ENCODE measurements at regions not wholly inside any gene's neighbourhood (a gene's known extent, or its start where the extent isn't known, plus 50 kb on each side); places are given as distances from the start of the nearest gene placed in this dataset.

DNA sequence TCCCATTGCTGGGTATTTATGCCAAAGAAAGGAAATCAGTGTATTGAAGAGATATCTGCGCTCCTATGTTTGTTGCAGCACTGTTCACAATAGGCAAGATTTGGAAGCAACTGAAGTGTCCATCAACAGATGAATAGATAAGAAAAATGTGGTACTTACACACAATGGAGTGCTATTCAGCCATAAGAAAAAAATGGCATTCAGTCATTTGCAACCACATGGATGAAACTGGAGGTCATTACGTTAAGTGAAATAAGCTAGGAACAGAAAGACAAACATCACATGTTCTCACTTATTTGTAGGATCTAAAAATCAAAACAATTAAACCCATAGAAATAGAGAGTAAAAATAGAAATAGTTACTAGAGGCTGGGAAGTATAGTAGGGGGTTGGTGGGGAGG lies 1133.1 kb upstream of the ACO1 start:
- TF ChIP-seq, protein P1, sequence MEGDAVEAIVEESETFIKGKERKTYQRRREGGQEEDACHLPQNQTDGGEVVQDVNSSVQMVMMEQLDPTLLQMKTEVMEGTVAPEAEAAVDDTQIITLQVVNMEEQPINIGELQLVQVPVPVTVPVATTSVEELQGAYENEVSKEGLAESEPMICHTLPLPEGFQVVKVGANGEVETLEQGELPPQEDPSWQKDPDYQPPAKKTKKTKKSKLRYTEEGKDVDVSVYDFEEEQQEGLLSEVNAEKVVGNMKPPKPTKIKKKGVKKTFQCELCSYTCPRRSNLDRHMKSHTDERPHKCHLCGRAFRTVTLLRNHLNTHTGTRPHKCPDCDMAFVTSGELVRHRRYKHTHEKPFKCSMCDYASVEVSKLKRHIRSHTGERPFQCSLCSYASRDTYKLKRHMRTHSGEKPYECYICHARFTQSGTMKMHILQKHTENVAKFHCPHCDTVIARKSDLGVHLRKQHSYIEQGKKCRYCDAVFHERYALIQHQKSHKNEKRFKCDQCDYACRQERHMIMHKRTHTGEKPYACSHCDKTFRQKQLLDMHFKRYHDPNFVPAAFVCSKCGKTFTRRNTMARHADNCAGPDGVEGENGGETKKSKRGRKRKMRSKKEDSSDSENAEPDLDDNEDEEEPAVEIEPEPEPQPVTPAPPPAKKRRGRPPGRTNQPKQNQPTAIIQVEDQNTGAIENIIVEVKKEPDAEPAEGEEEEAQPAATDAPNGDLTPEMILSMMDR (IDR thresholded peaks at IDR 0.05; ENCODE audit: extremely low read depth in 1 of 2, insufficient read depth in 1 of 2, low read depth in 1 of 2, low read length in 2 of 2), result no peak
- TF ChIP-seq POLR2AphosphoS5 (IDR thresholded peaks at IDR 0.05; ENCODE audit: insufficient read depth, low read depth, low read length) (no peak), EZH2 (IDR thresholded peaks at IDR 0.05; ENCODE audit: borderline replicate concordance, low read depth, low read length, severe bottlenecking) (no peak), POLR2A (IDR thresholded peaks at IDR 0.05; ENCODE audit: low read depth, low read length) (no peak), MYC (IDR thresholded peaks at IDR 0.05; ENCODE audit: low read depth, low read length) (no peak)
